PC-3 (cell line): ENCODE measurements at regions not wholly inside any gene's neighbourhood (a gene's known extent, or its start where the extent isn't known, plus 50 kb on each side); places are given as distances from the start of the nearest gene placed in this dataset.

Experiments used
- EZH2 ChIP-seq: fragments of 300-600 bp; sonication (generic); IDR thresholded peaks from one replicate; pipeline ENCODE4 v1.6.1; 2017; ENCODE audit warnings: antibody characterized with exemption, mild to moderate bottlenecking, low read length; ENCODE audit not compliant: unreplicated experiment
- TF ChIP-seq, protein P1 (sequence below): fragments of 300-600 bp; sonication (generic); conservative IDR thresholded peaks from 2 replicates; pipeline ENCODE4 v1.5.1; 2017; ENCODE audit warnings: antibody characterized with exemption, low read depth, mild to moderate bottlenecking, low read length

DNA sequence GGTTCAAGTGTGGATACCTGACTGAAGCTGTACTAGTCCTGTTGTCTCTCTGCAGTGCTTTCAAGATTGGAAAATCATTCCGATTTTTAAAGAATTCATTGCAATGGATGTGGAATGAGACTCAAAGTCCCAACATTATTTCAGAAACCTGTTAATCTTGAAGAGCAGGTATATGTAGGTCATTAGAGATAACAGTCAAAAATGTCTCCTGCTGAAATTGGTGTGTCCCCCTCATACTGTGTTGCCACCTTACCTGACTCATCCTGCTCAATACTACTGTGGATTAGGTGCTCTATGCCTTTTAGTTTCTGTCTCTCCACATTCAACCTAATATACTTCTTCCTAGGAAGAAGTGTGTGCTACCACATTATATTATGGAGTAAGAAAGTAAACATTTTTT, 91.1 kb upstream of the NR3C1 start:
- TF ChIP-seq, protein P1, sequence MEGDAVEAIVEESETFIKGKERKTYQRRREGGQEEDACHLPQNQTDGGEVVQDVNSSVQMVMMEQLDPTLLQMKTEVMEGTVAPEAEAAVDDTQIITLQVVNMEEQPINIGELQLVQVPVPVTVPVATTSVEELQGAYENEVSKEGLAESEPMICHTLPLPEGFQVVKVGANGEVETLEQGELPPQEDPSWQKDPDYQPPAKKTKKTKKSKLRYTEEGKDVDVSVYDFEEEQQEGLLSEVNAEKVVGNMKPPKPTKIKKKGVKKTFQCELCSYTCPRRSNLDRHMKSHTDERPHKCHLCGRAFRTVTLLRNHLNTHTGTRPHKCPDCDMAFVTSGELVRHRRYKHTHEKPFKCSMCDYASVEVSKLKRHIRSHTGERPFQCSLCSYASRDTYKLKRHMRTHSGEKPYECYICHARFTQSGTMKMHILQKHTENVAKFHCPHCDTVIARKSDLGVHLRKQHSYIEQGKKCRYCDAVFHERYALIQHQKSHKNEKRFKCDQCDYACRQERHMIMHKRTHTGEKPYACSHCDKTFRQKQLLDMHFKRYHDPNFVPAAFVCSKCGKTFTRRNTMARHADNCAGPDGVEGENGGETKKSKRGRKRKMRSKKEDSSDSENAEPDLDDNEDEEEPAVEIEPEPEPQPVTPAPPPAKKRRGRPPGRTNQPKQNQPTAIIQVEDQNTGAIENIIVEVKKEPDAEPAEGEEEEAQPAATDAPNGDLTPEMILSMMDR = no peak
- TF ChIP-seq EZH2 = no peak
